D721Med (cell line): ENCODE measurements at regions not wholly inside any gene's neighbourhood (a gene's known extent, or its start where the extent isn't known, plus 50 kb on each side); places are given as distances from the start of the nearest gene placed in this dataset.

ENCODE experiments used
- DNase-seq: peaks from one replicate; pipeline ENCODE4 v3.0.0; 2011; ENCODE audit warnings: low spot score; ENCODE audit not compliant: insufficient read length
- FAIRE-seq: peaks from 2 replicates; lab custom pipeline; 2011; peaks lifted over from hg19 to GRCh38; lab: Jason Lieb, UNC
- CTCF ChIP-seq: IDR thresholded peaks from 2 replicates; pipeline ENCODE4 v1.5.1; 2012; ENCODE audit warnings: mild to moderate bottlenecking, control low read depth; ENCODE audit not compliant: insufficient read depth; ENCODE audit errors: missing control alignments

GRCh38 chr2:16080071-16080470 lies 139.7 kb downstream of the MYCN start:
- DNase-seq (no peak), FAIRE-seq (no peak)
- TF ChIP-seq CTCF, result no peak

- TF ChIP-seq CTCF, result no peak
- FAIRE-seq (no peak), DNase-seq (no peak)
These were observed 139.3 kb downstream of the MYCN start for GRCh38 chr2:16079637-16080036.

- TF ChIP-seq CTCF, result no peak
- DNase-seq (no peak), FAIRE-seq (no peak)
These were observed 137.3 kb downstream of the MYCN start for GRCh38 chr2:16077601-16078000.

GRCh38 chr2:16076911-16077310 lies 136.6 kb downstream of the MYCN start:
- FAIRE-seq, result no peak
- DNase-seq, result no peak
- no peak for TF ChIP-seq CTCF

- no peak for TF ChIP-seq CTCF
- no peak for FAIRE-seq
These were observed 135.0 kb downstream of the MYCN start for GRCh38 chr2:16075045-16076012.

GRCh38 chr2:16073921-16074425 lies 133.6 kb downstream of the MYCN start:
- FAIRE-seq (no peak), DNase-seq (no peak)
- no peak for TF ChIP-seq CTCF

More at GRCh38 chr2:16075045-16076012, 135.0 kb downstream of the MYCN start:
- no peak for DNase-seq

GRCh38 chr2:16073471-16073870 lies 133.1 kb downstream of the MYCN start:
- DNase-seq (no peak), FAIRE-seq (no peak)
- no peak for TF ChIP-seq CTCF
